NB4 (cell line): ENCODE measurements at regions not wholly inside any gene's neighbourhood (a gene's known extent, or its start where the extent isn't known, plus 50 kb on each side); places are given as distances from the start of the nearest gene placed in this dataset.

Experiments used
- DNase-seq: peaks from one replicate; pipeline ENCODE4 v3.0.0; 2010; ENCODE audit warnings: low read depth
- H3K4me3 ChIP-seq: one replicate; pipeline ENCODE4 v1.5.1; 2011; ENCODE audit warnings: mild to moderate bottlenecking, low read depth, low read length, moderate library complexity
- MAX ChIP-seq: IDR thresholded peaks from 2 replicates; pipeline ENCODE4 v1.6.1; 2011; ENCODE audit warnings: low read depth, low read length
- MYC ChIP-seq: IDR thresholded peaks from 2 replicates; pipeline ENCODE4 v1.6.1; 2011; ENCODE audit warnings: low read depth, low read length
- POLR2A ChIP-seq: IDR thresholded peaks from 2 replicates; pipeline ENCODE4 v1.6.1; 2011; ENCODE audit warnings: mild to moderate bottlenecking; ENCODE audit not compliant: insufficient read length; ENCODE audit errors: extremely low read depth
- TF ChIP-seq, protein P1 (sequence below): IDR thresholded peaks from one replicate; pipeline ENCODE4 v1.5.1; 2012; ENCODE audit warnings: low read depth, low read length

- no peak for DNase-seq
- TF ChIP-seq POLR2A (no peak), MAX (no peak), MYC (no peak)
- TF ChIP-seq, protein P1, sequence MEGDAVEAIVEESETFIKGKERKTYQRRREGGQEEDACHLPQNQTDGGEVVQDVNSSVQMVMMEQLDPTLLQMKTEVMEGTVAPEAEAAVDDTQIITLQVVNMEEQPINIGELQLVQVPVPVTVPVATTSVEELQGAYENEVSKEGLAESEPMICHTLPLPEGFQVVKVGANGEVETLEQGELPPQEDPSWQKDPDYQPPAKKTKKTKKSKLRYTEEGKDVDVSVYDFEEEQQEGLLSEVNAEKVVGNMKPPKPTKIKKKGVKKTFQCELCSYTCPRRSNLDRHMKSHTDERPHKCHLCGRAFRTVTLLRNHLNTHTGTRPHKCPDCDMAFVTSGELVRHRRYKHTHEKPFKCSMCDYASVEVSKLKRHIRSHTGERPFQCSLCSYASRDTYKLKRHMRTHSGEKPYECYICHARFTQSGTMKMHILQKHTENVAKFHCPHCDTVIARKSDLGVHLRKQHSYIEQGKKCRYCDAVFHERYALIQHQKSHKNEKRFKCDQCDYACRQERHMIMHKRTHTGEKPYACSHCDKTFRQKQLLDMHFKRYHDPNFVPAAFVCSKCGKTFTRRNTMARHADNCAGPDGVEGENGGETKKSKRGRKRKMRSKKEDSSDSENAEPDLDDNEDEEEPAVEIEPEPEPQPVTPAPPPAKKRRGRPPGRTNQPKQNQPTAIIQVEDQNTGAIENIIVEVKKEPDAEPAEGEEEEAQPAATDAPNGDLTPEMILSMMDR: no peak
- H3K4me3 ChIP-seq: no peak overlapping the region
These were observed 754.3 kb upstream of the TENM3 start for GRCh38 chr4:181488926-181489325.

DNA sequence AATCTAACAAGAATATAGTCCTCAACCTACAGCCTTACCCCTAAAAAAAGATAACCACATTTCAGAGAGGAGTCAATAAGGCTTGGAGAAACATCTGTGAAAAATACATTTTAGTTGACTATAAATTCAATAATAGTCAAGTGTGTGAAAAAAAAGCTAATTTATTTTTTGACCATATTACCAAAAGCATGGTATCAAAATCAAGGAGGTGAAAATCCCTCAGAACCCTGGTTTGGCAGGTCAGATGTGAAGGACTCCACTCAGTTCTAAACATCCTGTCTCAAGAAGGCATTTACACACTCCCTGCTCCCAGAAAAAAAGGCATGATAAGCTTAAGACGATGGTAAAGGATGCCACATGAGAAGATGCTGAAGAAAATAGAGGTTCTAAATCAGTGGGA, 745.1 kb upstream of the TENM3 start:
- TF ChIP-seq MYC (no peak), MAX (no peak), POLR2A (no peak)
- H3K4me3 ChIP-seq: no peak overlapping the region
- DNase-seq: no peak

DNA sequence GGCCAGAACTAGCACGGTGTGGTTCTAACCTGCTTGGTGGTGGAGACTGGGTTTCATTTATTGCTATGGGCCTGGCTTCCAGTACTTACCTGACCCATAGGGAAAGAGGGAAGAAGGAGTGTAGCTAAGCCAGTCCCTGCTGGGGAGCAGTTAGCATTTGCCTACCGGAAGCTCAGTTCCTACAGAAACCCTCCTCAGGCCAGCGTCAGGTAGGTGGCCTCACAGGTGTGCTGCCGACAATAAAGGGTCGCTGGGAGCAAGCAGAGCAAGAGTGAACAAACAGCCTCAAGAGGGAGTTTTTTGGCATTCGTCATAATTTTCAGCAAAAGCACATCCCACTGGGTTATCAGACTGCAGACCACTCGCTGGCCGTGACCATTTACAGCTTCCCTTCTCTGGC, 740.6 kb upstream of the TENM3 start:
- DNase-seq: no peak
- no peak for TF ChIP-seq MYC
- TF ChIP-seq MAX: no peak
- no peak for TF ChIP-seq POLR2A
- TF ChIP-seq, protein P1: no peak
- H3K4me3 ChIP-seq: no peak overlapping the region

DNA sequence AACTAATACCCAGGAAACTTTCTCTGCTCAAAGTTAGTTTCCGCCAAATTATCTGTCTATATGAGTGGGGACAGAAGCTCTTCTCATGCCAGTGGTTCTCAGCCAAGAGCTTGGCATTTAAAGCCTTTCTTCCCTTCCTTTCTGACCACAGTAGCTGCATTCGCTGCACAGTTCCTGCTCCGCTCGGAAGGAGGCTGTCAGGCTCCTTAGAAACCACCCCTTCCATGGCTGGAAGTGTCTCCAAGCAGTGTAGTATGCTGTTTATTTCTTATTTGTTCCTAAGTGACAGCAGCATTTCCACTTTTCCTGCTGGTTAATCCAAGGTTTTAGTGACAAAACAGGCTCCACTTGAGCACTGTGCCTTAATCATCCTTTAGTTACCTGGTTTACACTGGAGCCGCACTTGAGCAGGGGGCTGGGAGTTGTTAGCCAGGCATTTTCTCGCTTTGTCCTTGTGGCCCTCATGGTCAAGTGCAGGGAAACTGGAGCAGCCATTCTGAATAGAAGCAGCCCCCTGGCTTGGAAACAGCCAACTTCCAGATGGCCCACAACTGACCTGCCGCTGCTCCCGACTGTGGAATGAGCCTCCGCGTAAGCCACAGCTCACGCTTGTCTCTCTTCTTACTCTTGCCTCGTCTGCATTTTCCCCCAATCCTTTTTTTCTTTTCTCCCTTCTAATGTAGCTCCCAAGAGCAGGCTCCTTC, 739.4 kb upstream of the TENM3 start:
- TF ChIP-seq, protein P1: no peak
- TF ChIP-seq MAX: no peak
- TF ChIP-seq POLR2A: no peak
- no peak for TF ChIP-seq MYC
- no peak for DNase-seq
- H3K4me3 ChIP-seq: no peak overlapping the region

- no peak overlapping the region for H3K4me3 ChIP-seq
- TF ChIP-seq, protein P1: no peak
- TF ChIP-seq POLR2A: no peak
- TF ChIP-seq MAX: no peak
- no peak for TF ChIP-seq MYC
- no peak for DNase-seq
These were observed 738.3 kb upstream of the TENM3 start for GRCh38 chr4:181504924-181505323.

- no peak for TF ChIP-seq MAX
- TF ChIP-seq MYC: no peak
- TF ChIP-seq POLR2A: no peak
- TF ChIP-seq, protein P1: no peak
- H3K4me3 ChIP-seq: no peak overlapping the region
- DNase-seq: no peak
These were observed 735.9 kb upstream of the TENM3 start for GRCh38 chr4:181507180-181507835.
